T-helper 1 cell (primary cell): ENCODE measurements at regions not wholly inside any gene's neighbourhood (a gene's known extent, or its start where the extent isn't known, plus 50 kb on each side); places are given as distances from the start of the nearest gene placed in this dataset.

Source experiments
- DNase-seq, 5 donors: peaks; one replicate each; pipeline ENCODE4 v3.0.0-alpha.2; 2012 to 2020

- no peak for DNase-seq
Observed at GRCh38 chr9:72431036-72431435, 66.0 kb upstream of the ZFAND5 start.

- DNase-seq: no peak
Observed at GRCh38 chr9:72428329-72428728, 63.3 kb upstream of the ZFAND5 start.

- DNase-seq: no peak
Observed at GRCh38 chr9:72427801-72428200, 62.8 kb upstream of the ZFAND5 start.

- DNase-seq: no peak
Observed at GRCh38 chr9:72424131-72424530, 59.1 kb upstream of the ZFAND5 start.

GRCh38 chr9:72422214-72422613 lies 57.2 kb upstream of the ZFAND5 start:
- DNase-seq: no peak

GRCh38 chr9:72420783-72421182 lies 55.8 kb upstream of the ZFAND5 start:
- DNase-seq: no peak

- no peak for DNase-seq
Observed at GRCh38 chr9:72415948-72416347, 50.9 kb upstream of the ZFAND5 start.

- no peak for DNase-seq
Observed at GRCh38 chr9:72415163-72415562, 50.2 kb upstream of the ZFAND5 start.
